K562 (cell line): ENCODE measurements at regions not wholly inside any gene's neighbourhood (a gene's known extent, or its start where the extent isn't known, plus 50 kb on each side); places are given as distances from the start of the nearest gene placed in this dataset.

Experiments used
- EGR1 ChIP-seq: fragments of 450-650 bp; conservative IDR thresholded peaks from 2 replicates; pipeline ENCODE4 v1.6.1; 2017; ENCODE audit warnings: mild to moderate bottlenecking
- POLR2A ChIP-seq: fragments of 450-650 bp; conservative IDR thresholded peaks from 2 replicates; pipeline ENCODE4 v1.6.1; 2016

GRCh38 chr5:27548484-27548883 is 510.1 kb upstream of the CDH9 start:
- TF ChIP-seq EGR1 = no peak
- TF ChIP-seq POLR2A = no peak
